HEK293 (cell line): ENCODE measurements at regions not wholly inside any gene's neighbourhood (a gene's known extent, or its start where the extent isn't known, plus 50 kb on each side); places are given as distances from the start of the nearest gene placed in this dataset.

Source experiments
- CTCF ChIA-PET: fragments of 350-600 bp; formaldehyde crosslinking; extraction: SDS; loops from one replicate; lab custom pipeline; 2021; ENCODE audit warnings: antibody characterized with exemption; lab: Yijun Ruan, JAX
- POLR2A ChIA-PET: fragments of 300-600 bp; formaldehyde crosslinking; extraction: SDS; loops from one replicate; lab custom pipeline; 2020; ENCODE audit warnings: antibody characterized with exemption, inconsistent platforms; lab: Yijun Ruan, JAX
- H3K27ac ChIP-seq: fragments of 200-500 bp; sonication (Bioruptor generic); 2 replicates; pipeline ENCODE4 v1.5.1; 2014; ENCODE audit warnings: low read depth, low read length, control low read depth, inconsistent platforms; ENCODE audit errors: extremely low read depth
- H3K36me3 ChIP-seq, 2 experiments: fragments of 200-500 bp in 1 of 2; sonication (Bioruptor generic) in 1 of 2; 1 replicate in 1 of 2; 2 replicates in 1 of 2; pipeline ENCODE4 v1.5.1; 2014 to 2017; ENCODE audit warnings: inconsistent platforms in 2 of 2, low read length in 2 of 2; ENCODE audit not compliant: control insufficient read depth in 2 of 2, insufficient read depth in 1 of 2
- H3K4me1 ChIP-seq: fragments of 200-500 bp; sonication (Bioruptor generic); 2 replicates; pipeline ENCODE4 v1.5.1; 2014; ENCODE audit warnings: mild to moderate bottlenecking, low read length, inconsistent platforms; ENCODE audit not compliant: control insufficient read depth, insufficient read depth
- H3K4me3 ChIP-seq: 2 replicates; pipeline ENCODE4 v1.5.1; 2011; ENCODE audit warnings: low read depth, mild to moderate bottlenecking, control low read depth, low read length, moderate library complexity
- H3K9me3 ChIP-seq: fragments of 200-500 bp; sonication (Bioruptor generic); 2 replicates; pipeline ENCODE4 v1.5.1; 2014; ENCODE audit warnings: low read depth, low read length, inconsistent platforms; ENCODE audit not compliant: control insufficient read depth, insufficient read depth
- KLF8 ChIP-seq: fragments of 450-650 bp; formaldehyde crosslinking; IDR thresholded peaks from 2 replicates; pipeline ENCODE4 v1.5.1; 2016; ENCODE audit warnings: missing biosample characterization, missing genetic modification characterization
- PRDM2 ChIP-seq: fragments of 450-650 bp; formaldehyde crosslinking; IDR thresholded peaks from 2 replicates; pipeline ENCODE4 v1.5.1; 2016; ENCODE audit warnings: missing biosample characterization, missing genetic modification characterization, borderline replicate concordance
- PRDM6 ChIP-seq: fragments of 450-650 bp; formaldehyde crosslinking; IDR thresholded peaks from 2 replicates; pipeline ENCODE4 v1.5.1; 2017; ENCODE audit warnings: missing biosample characterization, missing genetic modification characterization
- SP2 ChIP-seq: fragments of 450-650 bp; formaldehyde crosslinking; IDR thresholded peaks from 2 replicates; pipeline ENCODE4 v1.5.1; 2016; ENCODE audit warnings: missing biosample characterization, missing genetic modification characterization
- SP7 ChIP-seq: fragments of 450-650 bp; formaldehyde crosslinking; IDR thresholded peaks from 2 replicates; pipeline ENCODE4 v1.5.1; 2016; ENCODE audit warnings: missing biosample characterization, missing genetic modification characterization
- ZBTB21 ChIP-seq: fragments of 450-650 bp; formaldehyde crosslinking; IDR thresholded peaks from 2 replicates; pipeline ENCODE4 v1.5.1; 2017; ENCODE audit warnings: missing biosample characterization, missing genetic modification characterization
- ZBTB26 ChIP-seq: fragments of 450-650 bp; formaldehyde crosslinking; optimal IDR thresholded peaks from 2 replicates; pipeline ENCODE3; 2016; ENCODE audit warnings: missing biosample characterization, mild to moderate bottlenecking, missing genetic modification characterization
- ZBTB8A ChIP-seq: fragments of 450-650 bp; formaldehyde crosslinking; IDR thresholded peaks from 2 replicates; pipeline ENCODE4 v1.5.1; 2016; ENCODE audit warnings: missing biosample characterization, missing genetic modification characterization
- ZNF16 ChIP-seq: fragments of 450-650 bp; formaldehyde crosslinking; IDR thresholded peaks from 2 replicates; pipeline ENCODE4 v1.5.1; 2016; ENCODE audit warnings: low read depth, missing biosample characterization, missing genetic modification characterization
- ZNF202 ChIP-seq: fragments of 450-650 bp; formaldehyde crosslinking; IDR thresholded peaks from 2 replicates; pipeline ENCODE4 v1.5.1; 2016; ENCODE audit warnings: missing biosample characterization, missing genetic modification characterization, borderline replicate concordance
- ZNF555 ChIP-seq: fragments of 450-650 bp; formaldehyde crosslinking; conservative IDR thresholded peaks from 2 replicates; pipeline ENCODE4 v1.5.1; 2017; ENCODE audit warnings: missing biosample characterization, mild to moderate bottlenecking, missing genetic modification characterization, inconsistent platforms
- ZNF571 ChIP-seq: fragments of 450-650 bp; formaldehyde crosslinking; IDR thresholded peaks from 2 replicates; pipeline ENCODE4 v1.5.0; 2017; ENCODE audit warnings: missing biosample characterization, missing genetic modification characterization
- ZNF596 ChIP-seq: fragments of 450-650 bp; IDR thresholded peaks from 2 replicates; pipeline ENCODE4 v1.5.0; 2018; ENCODE audit warnings: missing biosample characterization, mild to moderate bottlenecking, missing genetic modification characterization, moderate library complexity
- ZNF610 ChIP-seq: fragments of 450-650 bp; formaldehyde crosslinking; IDR thresholded peaks from 2 replicates; pipeline ENCODE4 v1.5.1; 2016; ENCODE audit warnings: missing biosample characterization, missing genetic modification characterization, borderline replicate concordance
- ZNF677 ChIP-seq: fragments of 450-650 bp; IDR thresholded peaks from 2 replicates; pipeline ENCODE4 v1.5.0; 2018; ENCODE audit warnings: missing biosample characterization, mild to moderate bottlenecking, missing genetic modification characterization, moderate library complexity
- ZNF704 ChIP-seq: fragments of 450-650 bp; formaldehyde crosslinking; IDR thresholded peaks from 2 replicates; pipeline ENCODE4 v1.5.1; 2016; ENCODE audit warnings: missing biosample characterization, missing genetic modification characterization
- ZNF785 ChIP-seq: fragments of 450-650 bp; formaldehyde crosslinking; IDR thresholded peaks from 2 replicates; pipeline ENCODE4 v1.5.1; 2016; ENCODE audit warnings: missing biosample characterization, missing genetic modification characterization
- ZSCAN4 ChIP-seq: fragments of 450-650 bp; formaldehyde crosslinking; IDR thresholded peaks from 2 replicates; pipeline ENCODE4 v1.5.1; 2017; ENCODE audit warnings: missing biosample characterization, missing genetic modification characterization
- TF ChIP-seq, protein P1 (sequence below): fragments of 450-650 bp; formaldehyde crosslinking; IDR thresholded peaks from 2 replicates; pipeline ENCODE4 v1.5.1; 2016; ENCODE audit warnings: missing biosample characterization, missing genetic modification characterization

DNA sequence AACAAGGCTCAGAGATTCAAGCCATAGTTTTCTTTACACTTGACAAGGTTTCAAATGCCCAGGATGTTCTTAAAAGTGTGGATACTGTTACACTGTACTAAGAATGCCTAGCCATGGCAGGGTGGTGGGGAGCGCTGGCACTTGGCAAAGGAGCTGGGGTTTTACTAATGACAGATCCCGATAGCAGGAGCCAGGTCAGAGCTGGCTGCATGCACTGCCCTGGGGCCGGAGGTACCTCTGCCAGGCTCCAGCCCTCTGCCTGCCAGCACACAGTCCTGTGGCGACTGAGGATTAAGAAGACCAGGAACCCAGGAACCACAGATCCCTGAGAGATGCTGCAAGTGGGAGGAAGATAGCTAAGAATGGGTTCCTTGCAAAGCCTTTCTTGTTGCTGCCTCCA, 260.3 kb downstream of the ALDH8A1 start:
- Histone ChIP-seq H3K4me3 (no peak overlapping the region), H3K27ac (no peak overlapping the region), H3K4me1 (no peaks in the 10 kb centered on the region), H3K9me3 (no peaks in the 10 kb centered on the region), H3K36me3 (no peaks in the 10 kb centered on the region)
- ChIA-PET CTCF (interaction anchor here (0.6 to 1.2 kb wide), 2 partner anchors 12 to 133 kb away, joined by 3 to 4 read pairs; no protein-coding TSS in a partner anchor), POLR2A (interaction anchor here (0.6 kb wide), 1 partner anchor 380 kb away, joined by 5 read pairs; no protein-coding TSS in a partner anchor)
- TF ChIP-seq ZNF704 (tag by site-specific recombination) (no peak), SP2 (no peak), PRDM6 (no peak), ZBTB26 (tag by site-specific recombination) (no peak), ZNF610 (tag by site-specific recombination) (no peak), ZNF202 (tag by site-specific recombination) (no peak), KLF8 (no peak), ZBTB21 (tag by site-specific recombination) (no peak), ZBTB8A (tag by site-specific recombination) (no peak), ZNF16 (tag by site-specific recombination) (no peak)

DNA sequence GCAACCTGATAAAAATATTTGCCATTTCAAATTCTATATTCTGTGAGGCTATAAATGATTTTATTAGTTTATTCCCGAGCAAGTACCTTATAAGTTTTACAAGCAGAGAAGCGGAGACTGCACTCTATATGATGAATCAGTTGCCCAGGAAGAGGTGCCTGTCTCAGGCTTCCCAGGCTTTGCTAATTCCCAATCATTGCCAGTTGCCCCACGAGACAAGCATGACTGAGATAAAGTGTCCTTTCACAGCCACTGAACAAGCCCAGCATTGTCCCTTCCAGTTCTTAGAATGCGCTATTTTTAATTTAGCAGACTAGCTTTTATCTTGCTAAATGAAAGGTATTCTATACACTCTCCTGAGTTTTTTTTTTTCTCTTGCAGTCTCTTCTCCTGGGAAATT, 260.7 kb downstream of the ALDH8A1 start:
- Histone ChIP-seq H3K4me3 (no peak overlapping the region), H3K9me3 (no peaks in the 10 kb centered on the region), H3K4me1 (no peaks in the 10 kb centered on the region), H3K27ac (no peak overlapping the region)
- CTCF ChIA-PET: interaction anchor here (0.6 to 1.2 kb wide), 3 partner anchors 11 to 136 kb away, joined by 3 to 6 read pairs (median 4); no protein-coding TSS in a partner anchor
- POLR2A ChIA-PET: interaction anchor here (0.6 kb wide), 1 partner anchor 379 kb away, joined by 5 read pairs; no protein-coding TSS in a partner anchor
- TF ChIP-seq, protein P1, sequence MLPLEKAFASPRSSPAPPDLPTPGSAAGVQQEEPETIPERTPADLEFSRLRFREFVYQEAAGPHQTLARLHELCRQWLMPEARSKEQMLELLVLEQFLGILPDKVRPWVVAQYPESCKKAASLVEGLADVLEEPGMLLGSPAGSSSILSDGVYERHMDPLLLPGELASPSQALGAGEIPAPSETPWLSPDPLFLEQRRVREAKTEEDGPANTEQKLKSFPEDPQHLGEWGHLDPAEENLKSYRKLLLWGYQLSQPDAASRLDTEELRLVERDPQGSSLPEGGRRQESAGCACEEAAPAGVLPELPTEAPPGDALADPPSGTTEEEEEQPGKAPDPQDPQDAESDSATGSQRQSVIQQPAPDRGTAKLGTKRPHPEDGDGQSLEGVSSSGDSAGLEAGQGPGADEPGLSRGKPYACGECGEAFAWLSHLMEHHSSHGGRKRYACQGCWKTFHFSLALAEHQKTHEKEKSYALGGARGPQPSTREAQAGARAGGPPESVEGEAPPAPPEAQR (tag by site-specific recombination): no peak
- TF ChIP-seq ZNF555 (tag by site-specific recombination) (no peak), ZNF677 (tag by site-specific recombination) (no peak), PRDM2 (tag by site-specific recombination) (no peak), ZNF785 (no peak), SP7 (no peak), ZSCAN4 (tag by site-specific recombination) (no peak), ZNF571 (tag by site-specific recombination) (no peak), ZNF596 (tag by site-specific recombination) (no peak)
- TF ChIP-seq, all 188 proteins: peak for 0
- H3K36me3 ChIP-seq: no peaks in the 10 kb centered on the region
